GM12875 (cell line): ENCODE measurements at regions not wholly inside any gene's neighbourhood (a gene's known extent, or its start where the extent isn't known, plus 50 kb on each side); places are given as distances from the start of the nearest gene placed in this dataset.

Experiments used
- H3K4me3 ChIP-seq: one replicate; pipeline ENCODE4 v1.5.1; 2011; ENCODE audit warnings: low read depth, low read length, control low read depth
- CTCF ChIP-seq: IDR thresholded peaks from 2 replicates; pipeline ENCODE4 v1.5.1; 2011; ENCODE audit warnings: low read depth, mild to moderate bottlenecking, control low read depth, inconsistent platforms, low read length, moderate library complexity, borderline replicate concordance; ENCODE audit not compliant: insufficient read depth

DNA sequence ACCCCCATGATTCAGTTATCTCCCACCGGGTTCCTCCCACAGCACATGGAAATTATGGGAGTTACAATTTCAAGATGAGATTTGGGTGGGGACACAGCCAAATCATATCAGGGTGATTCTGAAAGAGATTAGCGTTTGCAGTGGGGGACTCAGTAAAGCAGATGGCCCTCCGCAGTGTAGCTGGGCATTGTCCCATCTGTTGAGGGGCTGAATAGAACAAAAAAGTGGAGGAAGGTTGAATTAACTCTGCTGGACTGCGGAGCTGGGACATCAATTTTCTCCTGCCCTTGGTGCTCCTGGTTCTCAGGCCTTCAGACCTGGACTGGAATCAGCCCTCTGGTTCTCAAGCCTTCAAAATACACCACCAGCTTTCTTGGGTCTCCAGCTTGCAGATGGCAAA lies 55.2 kb upstream of the CACNA1A start:
- H3K4me3 ChIP-seq = no peak overlapping the region
- no peak for TF ChIP-seq CTCF

DNA sequence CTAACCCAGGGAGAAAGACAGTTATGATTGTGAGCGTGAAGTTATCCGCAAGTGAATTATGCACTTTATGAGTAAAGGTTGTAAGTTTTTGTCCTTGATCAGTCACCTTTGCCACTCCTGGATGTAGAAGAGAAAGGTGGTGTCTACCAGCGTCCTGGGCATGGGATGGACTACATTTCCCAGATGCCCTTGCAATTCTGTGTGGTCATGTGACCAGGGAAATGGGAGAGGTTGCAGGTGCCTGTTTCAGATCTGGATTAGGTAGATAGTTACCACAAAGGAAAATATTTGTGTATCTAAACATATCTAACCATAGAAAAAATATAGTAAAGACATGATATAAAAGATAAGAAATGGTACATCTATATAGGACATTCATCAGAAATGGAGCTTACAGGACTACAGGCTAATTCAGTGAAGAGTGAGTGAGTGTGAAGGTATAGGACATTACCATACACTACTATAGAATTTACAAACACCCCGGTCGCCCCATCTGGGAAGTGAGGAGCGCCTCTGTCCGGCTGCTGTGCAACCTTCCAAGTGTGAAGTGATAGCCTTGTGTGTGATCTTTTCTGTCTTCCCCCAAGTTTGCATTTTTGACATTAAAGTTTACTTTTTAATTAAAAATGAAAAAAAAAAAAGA lies 51.6 kb upstream of the CACNA1A start:
- H3K4me3 ChIP-seq = no peak overlapping the region
- TF ChIP-seq CTCF = no peak

GRCh38 chr19:13556552-13556951 lies 50.3 kb upstream of the CACNA1A start:
- H3K4me3 ChIP-seq = no peak overlapping the region
- no peak for TF ChIP-seq CTCF
